HAP-1 (cell line): ENCODE measurements at regions not wholly inside any gene's neighbourhood (a gene's known extent, or its start where the extent isn't known, plus 50 kb on each side); places are given as distances from the start of the nearest gene placed in this dataset.

ENCODE experiments used
- DNase-seq, 2 experiments: peaks; one replicate each; pipeline ENCODE4 v3.0.0-alpha.2; 2016 to 2020; ENCODE audit warnings: low spot score in 2 of 2
- H3K27me3 ChIP-seq: fragments of 250-450 bp; sonication (Bioruptor Pico); 2 replicates; pipeline ENCODE4 v1.5.1; 2020; ENCODE audit warnings: low read depth, mild to moderate bottlenecking, moderate library complexity
- H3K36me3 ChIP-seq: fragments of 250-450 bp; sonication (Bioruptor Pico); replicated peaks from 2 replicates; pipeline ENCODE4 v1.5.1; 2020; ENCODE audit warnings: mild to moderate bottlenecking
- H3K4me1 ChIP-seq: fragments of 250-450 bp; sonication (Bioruptor Pico); 2 replicates; pipeline ENCODE4 v1.5.1; 2020; ENCODE audit warnings: mild to moderate bottlenecking
- H3K4me3 ChIP-seq: fragments of 250-450 bp; sonication (Bioruptor Pico); 2 replicates; pipeline ENCODE4 v1.5.1; 2020; ENCODE audit warnings: mild to moderate bottlenecking, moderate library complexity
- H3K9me3 ChIP-seq: fragments of 250-450 bp; sonication (Bioruptor Pico); 2 replicates; pipeline ENCODE4 v1.5.1; 2020; ENCODE audit warnings: mild to moderate bottlenecking, moderate library complexity
- in situ Hi-C: fragments of 300-500 bp; cut with MboI; formaldehyde crosslinking; loops from 3 replicates; pipeline ENCODE4 v1.14.3; 2020; ENCODE audit warnings: low sequenced_read_pairs, inconsistent platforms, mixed read lengths

GRCh38 chr17:72369366-72369765 is 248.5 kb downstream of the SOX9 start:
- H3K9me3 ChIP-seq, result no peaks in the 10 kb centered on the region
- no peak overlapping the region for H3K4me3 ChIP-seq
- H3K27me3 ChIP-seq, result no peaks in the 10 kb centered on the region
- H3K4me1 ChIP-seq, result no peaks in the 10 kb centered on the region
- in situ Hi-C loops, result loop anchor here (10.0 kb wide), 1 partner anchor 65 kb away; no protein-coding TSS in a partner anchor
- H3K36me3 ChIP-seq, result no peaks in the 10 kb centered on the region
- DNase-seq, result no peak

- H3K9me3 ChIP-seq, result no peaks in the 10 kb centered on the region
- no peaks in the 10 kb centered on the region for H3K27me3 ChIP-seq
- DNase-seq, result no peak
- H3K36me3 ChIP-seq, result no peaks in the 10 kb centered on the region
- H3K4me1 ChIP-seq, result no peaks in the 10 kb centered on the region
- in situ Hi-C loops, result no loop called here
- no peak overlapping the region for H3K4me3 ChIP-seq
Measured at GRCh38 chr17:72370819-72371218, 250.0 kb downstream of the SOX9 start.

- H3K9me3 ChIP-seq, result no peaks in the 10 kb centered on the region
- in situ Hi-C loops, result no loop called here
- DNase-seq, result no peak
- no peaks in the 10 kb centered on the region for H3K36me3 ChIP-seq
- no peak overlapping the region for H3K4me3 ChIP-seq
- H3K4me1 ChIP-seq, result no peaks in the 10 kb centered on the region
- no peaks in the 10 kb centered on the region for H3K27me3 ChIP-seq
Measured at GRCh38 chr17:72372185-72372584, 251.4 kb downstream of the SOX9 start.

- Histone ChIP-seq H3K4me1 (no peaks in the 10 kb centered on the region), H3K36me3 (no peaks in the 10 kb centered on the region), H3K27me3 (no peaks in the 10 kb centered on the region), H3K4me3 (no peak overlapping the region), H3K9me3 (no peaks in the 10 kb centered on the region)
- DNase-seq, result no peak
- in situ Hi-C loops, result no loop called here
Measured at GRCh38 chr17:72373910-72374741, 253.3 kb downstream of the SOX9 start.

GRCh38 chr17:72376526-72377345 is 255.9 kb downstream of the SOX9 start:
- no peaks in the 10 kb centered on the region for H3K9me3 ChIP-seq
- H3K36me3 ChIP-seq, result no peaks in the 10 kb centered on the region
- in situ Hi-C loops, result no loop called here
- no peak overlapping the region for H3K4me3 ChIP-seq
- no peaks in the 10 kb centered on the region for H3K27me3 ChIP-seq
- DNase-seq, result no peak
- no peaks in the 10 kb centered on the region for H3K4me1 ChIP-seq

GRCh38 chr17:72378414-72379390 is 257.9 kb downstream of the SOX9 start:
- in situ Hi-C loops, result no loop called here
- Histone ChIP-seq H3K36me3 (no peaks in the 10 kb centered on the region), H3K27me3 (no peaks in the 10 kb centered on the region), H3K9me3 (no peaks in the 10 kb centered on the region), H3K4me3 (no peak overlapping the region), H3K4me1 (no peaks in the 10 kb centered on the region)
- DNase-seq, result no peak

- Histone ChIP-seq H3K4me1 (no peaks in the 10 kb centered on the region), H3K36me3 (no peaks in the 10 kb centered on the region), H3K27me3 (no peaks in the 10 kb centered on the region), H3K9me3 (no peaks in the 10 kb centered on the region), H3K4me3 (no peak overlapping the region)
- DNase-seq, result no peak
- in situ Hi-C loops, result no loop called here
Measured at GRCh38 chr17:72379516-72379915, 258.7 kb downstream of the SOX9 start.

GRCh38 chr17:72380120-72380519 is 259.3 kb downstream of the SOX9 start:
- H3K36me3 ChIP-seq, result no peaks in the 10 kb centered on the region
- no peaks in the 10 kb centered on the region for H3K9me3 ChIP-seq
- H3K4me3 ChIP-seq, result no peak overlapping the region
- in situ Hi-C loops, result no loop called here
- no peaks in the 10 kb centered on the region for H3K4me1 ChIP-seq
- no peak for DNase-seq
- no peaks in the 10 kb centered on the region for H3K27me3 ChIP-seq

- no peak overlapping the region for H3K4me3 ChIP-seq
- in situ Hi-C loops, result no loop called here
- H3K4me1 ChIP-seq, result no peaks in the 10 kb centered on the region
- H3K27me3 ChIP-seq, result no peaks in the 10 kb centered on the region
- H3K36me3 ChIP-seq, result no peaks in the 10 kb centered on the region
- no peaks in the 10 kb centered on the region for H3K9me3 ChIP-seq
- no peak for DNase-seq
Measured at GRCh38 chr17:72380737-72381136, 259.9 kb downstream of the SOX9 start.

- Histone ChIP-seq H3K4me3 (no peak overlapping the region), H3K27me3 (no peaks in the 10 kb centered on the region), H3K9me3 (no peaks in the 10 kb centered on the region), H3K4me1 (no peaks in the 10 kb centered on the region), H3K36me3 (no peaks in the 10 kb centered on the region)
- DNase-seq, result no peak
- in situ Hi-C loops, result no loop called here
Measured at GRCh38 chr17:72381597-72382397, 261.0 kb downstream of the SOX9 start.

GRCh38 chr17:72382971-72383722 is 262.3 kb downstream of the SOX9 start:
- in situ Hi-C loops, result no loop called here
- DNase-seq, result no peak
- H3K4me1 ChIP-seq, result no peaks in the 10 kb centered on the region
- H3K4me3 ChIP-seq, result no peak overlapping the region
- H3K9me3 ChIP-seq, result no peaks in the 10 kb centered on the region
- H3K36me3 ChIP-seq, result no peaks in the 10 kb centered on the region
- H3K27me3 ChIP-seq, result no peaks in the 10 kb centered on the region

- Histone ChIP-seq H3K36me3 (no peaks in the 10 kb centered on the region), H3K4me3 (no peak overlapping the region), H3K4me1 (no peaks in the 10 kb centered on the region), H3K9me3 (no peaks in the 10 kb centered on the region), H3K27me3 (no peaks in the 10 kb centered on the region)
- in situ Hi-C loops, result no loop called here
- no peak for DNase-seq
Measured at GRCh38 chr17:72385475-72385874, 264.7 kb downstream of the SOX9 start.
